HepG2 (cell line): ENCODE measurements at regions not wholly inside any gene's neighbourhood (a gene's known extent, or its start where the extent isn't known, plus 50 kb on each side); places are given as distances from the start of the nearest gene placed in this dataset.
"Not testable (repeated sequence)": the region's sequence is repeated elsewhere in the genome, so short reads cannot be mapped to it uniquely, and the experiment has no call there.

Experiments used
- ATAC-seq: fragments of 200-7000 bp; cut with Tn5 transposase; 3 replicates; pipeline ENCODE4 v1.9.1; 2020; ENCODE audit warnings: mild to moderate bottlenecking, moderate library complexity
- BruUV-seq: library from RNA; stranded (reverse); fragments of 400-500 nt; replicated peaks from 2 replicates; lab custom pipeline; 2021; lab: Mats Ljungman, UMichigan
- CTCF ChIA-PET: fragments of 300-600 bp; formaldehyde crosslinking; extraction: SDS; loops from one replicate; lab custom pipeline; 2021; ENCODE audit warnings: low total read pairs, inconsistent platforms, low intra/inter-chr PET ratio; lab: Yijun Ruan, JAX
- POLR2A ChIA-PET: fragments of 350-600 bp; sonication (Branson Sonifier 250); formaldehyde crosslinking; loops from one replicate; lab custom pipeline; 2020; ENCODE audit warnings: antibody characterized with exemption, inconsistent platforms; lab: Yijun Ruan, JAX
- DNase-seq: peaks from one replicate; pipeline ENCODE4 v3.0.0-alpha.2; 2015; ENCODE audit warnings: low spot score
- FAIRE-seq: peaks from 3 replicates; lab custom pipeline; 2011; peaks lifted over from hg19 to GRCh38; lab: Jason Lieb, UNC
- H2AFZ ChIP-seq: one replicate; pipeline ENCODE4 v1.6.1; 2011; ENCODE audit warnings: low read length, inconsistent platforms
- H3K27ac ChIP-seq: fragments of 300-600 bp; 3 replicates; pipeline ENCODE4 v1.8.0; 2011; ENCODE audit warnings: mixed run types, mild to moderate bottlenecking, mixed read lengths, low read length, inconsistent platforms; ENCODE audit not compliant: insufficient read depth; ENCODE audit errors: extremely low read length
- H3K27me3 ChIP-seq, 2 experiments: fragments of 200-600 bp in 1 of 2; 2 replicates in 1 of 2; 3 replicates in 1 of 2; pipeline versions ENCODE4 v1.6.0 to v1.8.0; 2011; ENCODE audit warnings: low read length in 2 of 2, mild to moderate bottlenecking in 2 of 2, moderate library complexity in 2 of 2, inconsistent platforms in 1 of 2; ENCODE audit not compliant: insufficient read depth in 2 of 2, control insufficient read depth in 1 of 2
- H3K36me3 ChIP-seq, 2 experiments: fragments of 200-600 bp in 1 of 2; replicated peaks in 1 of 2; 2 replicates in 1 of 2; 3 replicates in 1 of 2; pipeline versions ENCODE4 v1.5.1 to v1.8.0; 2011; ENCODE audit warnings: low read length in 2 of 2, inconsistent platforms in 1 of 2; ENCODE audit not compliant: insufficient read depth in 2 of 2, control insufficient read depth in 1 of 2
- H3K4me1 ChIP-seq: 2 replicates; pipeline ENCODE4 v1.5.1; 2012; ENCODE audit warnings: low read length, inconsistent platforms; ENCODE audit not compliant: insufficient read depth
- H3K4me2 ChIP-seq: 2 replicates; pipeline ENCODE4 v1.6.0; 2011; ENCODE audit warnings: low read depth, low read length, inconsistent platforms
- H3K4me3 ChIP-seq, 3 experiments: fragments of 200-600 bp in 1 of 3; sonication (generic), shearing (Covaris generic) in 1 of 3; replicated peaks in 1 of 3; 2 replicates each; pipeline ENCODE4 v1.5.1; 2011 to 2016; ENCODE audit warnings: low read length in 3 of 3, inconsistent platforms in 2 of 3, low read depth in 2 of 3, mild to moderate bottlenecking in 2 of 3, control low read depth in 1 of 3, mixed read lengths in 1 of 3; ENCODE audit not compliant: insufficient read depth in 1 of 3
- H3K79me2 ChIP-seq: one replicate; pipeline ENCODE4 v1.6.1; 2011; ENCODE audit warnings: low read length, inconsistent platforms; ENCODE audit not compliant: insufficient read depth
- H3K9ac ChIP-seq: 2 replicates; pipeline ENCODE4 v1.6.0; 2011; ENCODE audit warnings: mild to moderate bottlenecking, low read depth, low read length, inconsistent platforms; ENCODE audit not compliant: insufficient read depth
- H3K9me3 ChIP-seq: 2 replicates; pipeline ENCODE4 v1.5.1; 2012; ENCODE audit warnings: mild to moderate bottlenecking, low read length
- H4K20me1 ChIP-seq: 2 replicates; pipeline ENCODE4 v1.6.0; 2011; ENCODE audit warnings: inconsistent platforms, mild to moderate bottlenecking, low read length, moderate library complexity; ENCODE audit not compliant: insufficient read depth
- ARHGAP35 ChIP-seq: sonication (generic); formaldehyde crosslinking; IDR thresholded peaks from 2 replicates; pipeline ENCODE4 v1.9.0; 2022; ENCODE audit warnings: mild to moderate bottlenecking, inconsistent platforms, moderate library complexity, missing genetic modification reagents, borderline replicate concordance
- ARID3A ChIP-seq: IDR thresholded peaks from 2 replicates; pipeline ENCODE4 v1.6.1; 2012; ENCODE audit warnings: low read depth, low read length, improper control_type of control experiment
- CBFB ChIP-seq: sonication (generic); formaldehyde crosslinking; IDR thresholded peaks from 2 replicates; pipeline ENCODE4 v1.4.0; 2020; ENCODE audit warnings: missing genetic modification reagents
- CENPBD1 ChIP-seq: sonication (generic); formaldehyde crosslinking; IDR thresholded peaks from 2 replicates; pipeline ENCODE4 v1.8.0; 2022; ENCODE audit warnings: missing genetic modification reagents, low read depth, mild to moderate bottlenecking, borderline replicate concordance
- CHD4 ChIP-seq: fragments of 200-600 bp; sonication (generic); IDR thresholded peaks from 2 replicates; pipeline ENCODE4 v1.7.0; 2017; ENCODE audit warnings: mild to moderate bottlenecking, low read length, borderline replicate concordance
- ETV6 ChIP-seq: sonication (generic); formaldehyde crosslinking; conservative IDR thresholded peaks from 2 replicates; pipeline ENCODE4 v1.4.0; 2020; ENCODE audit warnings: missing genetic modification reagents
- GATAD1 ChIP-seq: IDR thresholded peaks from 2 replicates; pipeline ENCODE4 v1.6.1; 2016; ENCODE audit warnings: missing genetic modification reagents, missing compliant biosample characterization
- HNRNPUL1 ChIP-seq: fragments of 200-400 bp; formaldehyde crosslinking; IDR thresholded peaks from 2 replicates; pipeline ENCODE4 v1.6.1; 2017; ENCODE audit warnings: low read depth, mild to moderate bottlenecking, low read length, moderate library complexity
- MTF1 ChIP-seq: sonication (generic); formaldehyde crosslinking; IDR thresholded peaks from 2 replicates; pipeline ENCODE4 v1.5.0; 2020; ENCODE audit warnings: missing genetic modification reagents
- POGZ ChIP-seq: sonication (generic); formaldehyde crosslinking; IDR thresholded peaks from 2 replicates; pipeline ENCODE4 v1.4.0; 2020; ENCODE audit warnings: mild to moderate bottlenecking, missing genetic modification reagents
- RFX5 ChIP-seq: IDR thresholded peaks from 2 replicates; pipeline ENCODE4 v1.6.1; 2011; ENCODE audit warnings: low read depth, low read length, improper control_type of control experiment
- XRCC5 ChIP-seq: fragments of 200-400 bp; formaldehyde crosslinking; optimal IDR thresholded peaks from 2 replicates; pipeline ENCODE3; 2017; ENCODE audit warnings: mild to moderate bottlenecking, low read length
- ZBTB26 ChIP-seq: IDR thresholded peaks from 2 replicates; pipeline ENCODE4 v1.6.1; 2016; ENCODE audit warnings: missing compliant biosample characterization, missing genetic modification reagents, borderline replicate concordance
- ZFP36L1 ChIP-seq: sonication (generic); formaldehyde crosslinking; IDR thresholded peaks from 2 replicates; pipeline ENCODE4 v1.8.0; 2022; ENCODE audit warnings: mild to moderate bottlenecking, missing genetic modification reagents, moderate library complexity
- ZFP82 ChIP-seq: sonication (generic); formaldehyde crosslinking; IDR thresholded peaks from 2 replicates; pipeline ENCODE4 v1.5.1; 2020; ENCODE audit warnings: mild to moderate bottlenecking, missing genetic modification reagents, borderline replicate concordance
- ZNF136 ChIP-seq: sonication (generic); formaldehyde crosslinking; IDR thresholded peaks from 2 replicates; pipeline ENCODE4 v1.8.1; 2022; ENCODE audit warnings: low read depth, mild to moderate bottlenecking, moderate library complexity, missing genetic modification reagents
- ZNF329 ChIP-seq: sonication (generic); formaldehyde crosslinking; IDR thresholded peaks from 2 replicates; pipeline ENCODE4 v1.9.0; 2021; ENCODE audit warnings: low read depth, mild to moderate bottlenecking, missing genetic modification reagents
- ZNF616 ChIP-seq: sonication (generic); formaldehyde crosslinking; IDR thresholded peaks from 2 replicates; pipeline ENCODE4 v1.5.0; 2020; ENCODE audit warnings: low read depth, mild to moderate bottlenecking, missing genetic modification reagents
- ZNF883 ChIP-seq: sonication (generic); formaldehyde crosslinking; IDR thresholded peaks from 2 replicates; pipeline ENCODE4 v1.5.1; 2020; ENCODE audit warnings: mild to moderate bottlenecking, missing genetic modification reagents; ENCODE audit errors: not compliant biosample characterization
- WGBS: methylation state at CpG from one replicate; pipeline ENCODE4 v1.1.6; 2017; ENCODE audit warnings: low lambda C conversion rate; 5-methylcytosine and 5-hydroxymethylcytosine counted together
- in situ Hi-C: cut with HindIII; loops from 2 replicates; pipeline ENCODE4 v1.10.0; 2017; ENCODE audit warnings: low pct_unique_long_range_greater_than_20kb; ENCODE audit not compliant: extremely low pct_ligation_motif_present
- intact Hi-C: fragments of 100-400 bp; cut with micrococcal nuclease; formaldehyde crosslinking; loops from one replicate; pipeline ENCODE4 v1.10.0; 2022; ENCODE audit not compliant: unreplicated experiment

- ChIA-PET CTCF (no interaction called here), POLR2A (no interaction called here)
- in situ Hi-C loops (no loop called here), intact Hi-C loops (no loop called here)
- TF ChIP-seq GATAD1 (CRISPR knock-in tag) (no peak), CHD4 (no peak), MTF1 (CRISPR knock-in tag) (no peak), RFX5 (no peak), CBFB (CRISPR knock-in tag) (no peak), ZNF329 (CRISPR knock-in tag) (no peak), ARHGAP35 (no peak), ZFP82 (CRISPR knock-in tag) (no peak), ZFP36L1 (no peak), CENPBD1 (CRISPR knock-in tag) (no peak), ZNF136 (CRISPR knock-in tag) (no peak), ARID3A (no peak), XRCC5 (no peak), HNRNPUL1 (no peak), ZBTB26 (CRISPR knock-in tag) (no peak), ZNF616 (no peak), ETV6 (no peak), ZNF883 (no peak), POGZ (no peak)
- H3K27me3 ChIP-seq = peaks cover 1 to 24% of the 10 kb centered on the region in 2 experiments; a peak in 3 of 5 replicates
- DNase-seq = no peak
- BruUV-seq = no TSS peak
- no peak overlapping the region for H3K4me3 ChIP-seq
- H3K27ac ChIP-seq = no peak overlapping the region
- H3K36me3 ChIP-seq = no peaks in the 10 kb centered on the region
- FAIRE-seq = no peak
- no peaks in the 10 kb centered on the region for H3K9me3 ChIP-seq
- no peaks in the 10 kb centered on the region for H3K79me2 ChIP-seq
- WGBS = 11% methylated on average over 3 of the region's 3 CpGs
- no peak overlapping the region for H3K9ac ChIP-seq
- H2AFZ ChIP-seq = no peak overlapping the region
- no peak for ATAC-seq
- no peaks in the 10 kb centered on the region for H3K4me1 ChIP-seq
- no peaks in the 10 kb centered on the region for H4K20me1 ChIP-seq
- no peak overlapping the region for H3K4me2 ChIP-seq
Measured at GRCh38 chr7:130804220-130804619, 70.2 kb upstream of the KLF14 start.

- FAIRE-seq, in situ Hi-C loops, H3K36me3 ChIP-seq, H3K27me3 ChIP-seq, H3K4me3 ChIP-seq, H3K4me1 ChIP-seq, H3K27ac ChIP-seq, H3K9ac ChIP-seq, H3K9me3 ChIP-seq, H2AFZ ChIP-seq, BruUV-seq, H3K79me2 ChIP-seq, ATAC-seq, POLR2A ChIA-PET, H4K20me1 ChIP-seq, DNase-seq, CTCF ChIA-PET, intact Hi-C loops, H3K4me2 ChIP-seq: not testable (repeated sequence)
- 41% methylated on average over 4 of the region's 4 CpGs for WGBS
Measured at GRCh38 chr7:130812819-130813218, 78.8 kb upstream of the KLF14 start.
